ENCODE measurements at regions not wholly inside any gene's neighbourhood (a gene's known extent, or its start where the extent isn't known, plus 50 kb on each side); places are given as distances from the start of the nearest gene placed in this dataset.

GRCh38 chr1:218693599-218693998 lies 348.5 kb downstream of the TGFB2 start (continued):
- TF ChIP-seq RBBP5 (IDR thresholded peaks at IDR 0.05; ENCODE audit: borderline replicate concordance, low read depth, low read length) (no peak), JUND (IDR thresholded peaks at IDR 0.05; ENCODE audit: low read length) (no peak)
